HG03342 (cell line): ENCODE measurements at regions not wholly inside any gene's neighbourhood (a gene's known extent, or its start where the extent isn't known, plus 50 kb on each side); places are given as distances from the start of the nearest gene placed in this dataset.

Experiments used
- ATAC-seq: cut with Tn5 transposase; IDR thresholded peaks from one replicate; pipeline ENCODE4 v1.9.1; 2021; ENCODE audit warnings: mild to moderate bottlenecking, moderate library complexity; ENCODE audit not compliant: unreplicated experiment

DNA sequence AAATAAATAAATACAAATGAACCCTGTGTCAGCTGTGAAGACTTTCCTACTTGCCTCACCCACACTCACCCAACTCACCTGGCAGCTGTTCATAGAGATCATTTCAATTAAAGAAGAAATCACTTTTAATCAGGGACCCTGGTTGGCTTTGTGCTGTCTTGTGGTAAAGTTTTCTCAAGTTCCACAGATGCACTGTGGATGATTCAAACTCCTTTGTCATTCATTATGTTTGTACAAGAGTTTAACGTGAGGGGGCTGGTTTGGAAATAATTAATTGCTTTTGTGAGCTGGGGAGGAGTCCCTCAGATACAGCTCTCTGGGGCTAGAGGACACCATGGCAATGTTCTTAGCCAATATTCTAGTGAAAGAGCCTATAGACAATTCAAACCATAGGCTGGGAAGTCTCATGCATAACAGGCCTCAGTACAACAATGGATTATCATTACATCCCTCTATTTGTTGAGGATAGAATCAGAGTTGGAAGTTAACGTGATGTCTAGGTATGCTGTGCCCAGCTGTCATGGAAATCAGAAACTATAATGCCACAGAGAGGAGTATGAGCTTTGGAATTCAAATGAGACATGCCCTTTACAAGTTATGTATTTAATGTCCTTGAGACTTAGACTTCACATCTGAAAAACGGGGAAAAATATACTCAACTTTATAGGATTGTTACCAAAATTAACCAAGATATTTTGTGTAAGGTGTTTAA lies 698.5 kb downstream of the KCNA4 start:
- ATAC-seq = no peak

DNA sequence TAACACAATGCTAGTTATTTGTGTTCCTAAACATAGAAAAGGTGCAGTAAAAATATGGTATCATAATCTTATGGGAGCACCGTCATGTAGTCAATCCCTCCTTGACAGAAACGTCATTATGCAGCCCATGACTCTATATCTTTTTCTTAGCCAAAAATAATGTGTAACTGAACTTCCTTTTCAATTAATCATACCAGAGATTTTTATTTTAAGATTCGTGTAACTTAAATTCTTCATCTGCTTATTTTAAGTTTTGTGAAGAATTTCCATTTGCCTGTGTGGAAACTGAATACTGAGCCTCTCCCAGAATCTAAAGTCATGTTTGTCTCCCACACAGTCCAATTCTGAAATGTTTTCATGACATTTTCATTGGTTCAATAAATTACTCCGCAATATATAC lies 699.1 kb downstream of the KCNA4 start:
- no peak for ATAC-seq

DNA sequence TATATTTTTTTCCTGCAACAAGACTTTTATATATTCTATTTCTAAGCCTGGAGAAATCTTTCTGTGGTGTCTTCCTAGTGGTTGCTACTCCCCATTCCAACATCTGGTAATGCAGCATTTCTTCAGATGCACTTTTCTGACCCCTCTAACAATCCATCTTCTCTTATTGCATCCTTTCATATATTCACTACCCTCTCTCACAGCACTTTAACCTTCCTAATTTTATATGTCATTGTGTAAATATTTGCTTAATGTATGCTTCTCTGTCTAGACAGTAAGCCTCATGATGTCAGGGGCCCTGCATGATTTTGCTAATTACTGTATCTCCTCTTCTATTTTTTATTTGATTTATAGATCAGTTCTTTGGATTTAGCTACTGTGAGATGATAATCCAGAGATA lies 701.6 kb downstream of the KCNA4 start:
- ATAC-seq = no peak

DNA sequence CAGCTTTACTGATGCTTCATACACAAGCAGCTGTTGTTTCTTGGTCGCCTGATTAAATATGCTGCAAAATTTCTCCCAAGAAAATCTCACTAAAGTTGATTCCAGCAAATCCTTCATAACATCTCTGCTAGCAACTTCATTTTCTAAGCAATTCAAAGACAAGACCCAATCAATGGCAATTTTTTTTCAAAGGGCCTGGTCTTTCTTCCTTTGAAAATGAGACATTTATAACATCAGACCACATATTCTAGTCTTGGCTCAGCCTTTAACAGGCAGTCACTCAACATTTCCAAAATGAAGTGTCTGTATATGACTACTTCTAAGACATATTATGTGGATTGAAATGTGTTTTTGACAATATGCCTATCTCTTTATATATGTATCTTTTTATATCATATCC lies 702.6 kb downstream of the KCNA4 start:
- no peak for ATAC-seq

DNA sequence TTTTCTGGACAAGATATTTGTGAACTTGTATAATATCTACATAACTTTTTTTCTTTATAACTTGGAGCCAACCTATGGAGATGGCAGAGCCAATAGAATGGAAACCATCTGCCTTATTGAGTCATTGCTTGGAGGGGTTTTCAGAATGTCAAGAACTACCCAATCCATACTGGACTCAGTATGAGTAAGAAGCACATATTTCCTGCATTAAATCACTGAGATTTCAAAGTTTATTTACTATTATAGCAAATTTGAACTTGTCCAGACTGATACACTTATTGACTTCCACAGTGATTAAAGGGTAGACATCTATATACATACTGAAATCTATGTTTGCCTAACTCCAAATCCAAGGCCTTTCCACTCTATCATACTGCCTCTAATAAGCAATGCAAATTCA lies 704.0 kb downstream of the KCNA4 start:
- no peak for ATAC-seq

DNA sequence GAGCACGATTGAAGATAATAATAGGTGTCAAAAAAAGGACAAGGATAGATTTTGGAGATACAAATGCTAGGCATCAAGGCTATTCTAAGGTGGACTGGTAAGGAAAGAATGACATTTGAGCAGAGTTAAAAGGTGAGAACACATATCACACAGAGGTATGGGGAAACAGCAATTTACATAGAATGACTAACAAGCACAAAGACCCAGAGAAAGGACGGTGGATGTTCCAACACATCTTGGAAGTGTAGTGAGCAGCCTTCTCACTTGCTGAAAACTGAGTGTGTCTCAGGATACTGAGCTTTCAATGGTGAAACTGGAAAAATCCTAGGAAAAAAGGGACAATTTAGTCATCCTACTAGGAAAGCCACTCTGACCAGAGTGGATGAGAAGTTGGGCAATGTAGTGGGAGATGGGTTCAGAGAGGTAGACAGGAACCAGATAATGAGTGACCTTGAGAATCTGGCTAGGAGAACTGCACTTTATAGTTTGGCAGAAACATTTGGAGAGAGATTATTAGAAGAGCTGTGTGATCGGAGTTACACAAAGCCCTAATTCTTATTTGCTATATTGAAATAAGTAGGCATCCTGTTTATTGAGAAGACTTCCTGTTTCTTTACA lies 706.0 kb downstream of the KCNA4 start:
- no peak for ATAC-seq

DNA sequence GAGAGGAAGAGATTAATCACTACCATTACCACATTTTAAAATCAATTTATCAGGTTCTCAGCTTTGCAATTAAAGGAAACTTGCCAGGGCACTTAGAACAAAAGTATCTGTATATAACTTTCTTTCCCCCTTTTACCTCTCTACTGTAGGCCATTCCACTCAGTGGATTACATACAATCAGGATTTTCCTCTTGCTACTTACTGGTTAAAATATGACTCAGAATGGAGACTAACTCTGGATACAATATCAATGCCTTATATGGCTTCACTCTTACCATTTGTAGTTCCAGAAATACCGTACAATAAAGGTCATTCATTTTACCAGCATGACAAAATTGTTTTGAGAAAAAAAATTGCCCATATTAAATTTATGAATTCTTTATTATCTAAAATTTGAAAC lies 706.8 kb downstream of the KCNA4 start:
- ATAC-seq = no peak

DNA sequence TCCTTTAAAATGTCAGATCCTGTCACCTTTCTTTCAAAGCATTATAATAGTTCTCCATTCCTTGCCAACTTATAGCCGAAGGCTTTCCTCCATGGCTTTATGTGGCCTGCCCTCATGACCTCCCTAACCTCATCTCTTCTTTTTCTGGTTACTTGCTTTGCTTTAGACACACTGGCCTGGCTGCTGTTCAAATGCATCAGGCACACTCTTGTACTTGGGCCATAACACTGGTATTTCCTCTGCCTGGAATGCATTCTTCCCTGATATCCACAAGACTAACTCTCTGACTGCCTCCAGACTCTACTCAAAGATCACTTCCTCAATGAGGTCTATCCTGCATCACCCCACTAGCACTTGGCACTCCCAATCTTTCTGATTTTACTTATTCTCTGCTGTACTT lies 710.3 kb downstream of the KCNA4 start:
- no peak for ATAC-seq

DNA sequence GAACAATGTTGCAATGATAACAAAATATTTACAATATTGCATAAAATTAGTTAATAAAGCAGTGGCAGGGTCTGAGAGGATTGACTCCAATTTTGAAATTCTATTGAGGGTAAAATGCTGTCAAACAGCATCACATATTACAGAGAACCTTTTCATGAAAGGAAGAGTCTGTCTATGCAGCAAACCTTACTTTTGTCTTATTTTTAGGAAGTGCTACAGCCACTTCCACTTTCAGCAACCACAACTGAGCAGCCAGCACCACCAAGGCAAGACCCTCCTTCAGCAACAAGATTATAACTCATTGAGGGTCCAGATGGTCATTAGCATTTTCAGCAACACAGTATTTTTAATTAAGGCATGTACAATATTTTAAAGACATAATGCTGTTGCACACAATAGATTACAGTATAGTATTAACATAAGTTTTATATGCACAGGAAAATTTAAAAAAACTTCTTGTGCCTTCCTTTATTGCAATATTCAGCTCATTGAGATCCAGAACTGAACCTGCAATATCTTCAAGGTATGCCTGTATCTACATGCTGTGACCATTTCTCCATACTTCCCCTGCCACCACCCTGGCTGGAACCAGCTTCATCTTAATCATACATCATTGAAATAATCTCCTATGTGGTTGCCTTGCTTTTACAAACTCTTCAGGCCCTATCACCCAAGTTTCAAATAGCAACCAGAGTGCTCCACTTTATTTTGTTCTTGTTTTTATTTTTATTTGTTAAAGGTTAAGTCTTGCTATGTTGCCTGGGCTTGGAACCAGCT lies 711.2 kb downstream of the KCNA4 start:
- ATAC-seq = no peak

- ATAC-seq = no peak
These were observed 716.4 kb downstream of the KCNA4 start for GRCh38 chr11:29300420-29300819.

- no peak for ATAC-seq
These were observed 720.1 kb downstream of the KCNA4 start for GRCh38 chr11:29296680-29297079.

DNA sequence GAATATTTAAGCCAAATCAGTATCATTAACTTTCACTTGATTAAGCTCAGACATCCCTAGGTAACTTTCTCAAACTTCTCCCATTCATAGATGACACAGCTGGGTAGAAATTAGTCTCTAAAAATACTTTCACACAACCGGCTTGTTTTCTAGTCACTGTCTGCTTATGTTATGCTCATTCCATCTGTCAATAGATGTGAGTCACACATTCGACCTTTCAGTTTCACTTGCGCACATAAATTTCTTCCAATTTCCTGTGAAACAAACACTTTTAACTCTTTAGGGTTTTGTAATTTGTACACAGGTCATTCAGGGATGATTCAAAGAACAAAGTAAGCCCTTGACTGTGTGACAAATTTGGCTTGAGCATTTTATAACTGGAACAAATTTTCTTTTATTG lies 723.0 kb downstream of the KCNA4 start:
- peak; percentile 98 for ATAC-seq

- ATAC-seq = no peak
These were observed 734.7 kb downstream of the KCNA4 start for GRCh38 chr11:29282088-29282487.

DNA sequence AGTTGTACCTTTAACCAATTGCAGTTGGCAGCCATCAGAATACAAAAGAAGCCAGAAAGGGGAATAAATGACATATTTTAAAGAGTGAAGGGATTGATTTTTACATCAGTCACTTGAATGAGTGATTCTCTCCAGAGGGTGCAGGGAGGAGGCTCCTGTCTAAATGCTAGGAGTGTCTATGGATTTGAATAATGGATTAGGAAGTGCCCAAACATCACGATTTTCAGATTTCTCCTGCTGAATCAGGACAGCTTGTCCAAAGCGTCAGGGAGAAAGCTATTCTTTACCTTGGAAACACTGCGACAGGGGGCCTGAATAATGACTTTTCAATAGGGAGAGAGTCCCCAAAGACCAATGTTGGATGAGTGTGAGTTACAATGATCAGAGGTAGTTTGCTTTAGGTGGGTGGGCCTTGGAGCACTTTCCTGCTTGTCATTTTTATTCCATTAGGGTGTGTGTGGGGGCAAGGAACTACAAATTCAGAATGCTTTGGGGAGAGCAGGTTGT lies 735.5 kb downstream of the KCNA4 start:
- no peak for ATAC-seq

DNA sequence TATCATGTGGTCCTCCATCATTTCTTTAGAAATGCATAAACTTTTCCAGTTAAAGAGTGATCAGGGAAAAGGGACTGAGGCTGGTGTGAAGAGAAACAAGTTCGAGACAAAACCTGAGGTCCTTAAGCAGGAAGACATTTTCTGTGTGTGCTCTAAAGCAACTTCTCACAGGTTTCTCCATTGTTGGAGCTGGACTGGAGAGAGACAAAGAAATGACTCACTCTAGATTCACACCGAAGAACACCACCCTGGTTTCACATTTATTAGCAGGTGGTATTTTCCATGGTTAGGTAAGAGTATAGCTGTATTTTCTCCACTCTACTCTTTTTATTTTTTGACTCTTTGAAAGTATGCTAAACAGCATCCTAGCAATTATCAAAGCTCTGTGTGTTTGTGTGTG lies 736.4 kb downstream of the KCNA4 start:
- ATAC-seq = peak; percentile 61

GRCh38 chr11:29279716-29280115 lies 737.1 kb downstream of the KCNA4 start:
- ATAC-seq = no peak

GRCh38 chr11:29272019-29272654 lies 744.7 kb downstream of the KCNA4 start:
- no peak for ATAC-seq

DNA sequence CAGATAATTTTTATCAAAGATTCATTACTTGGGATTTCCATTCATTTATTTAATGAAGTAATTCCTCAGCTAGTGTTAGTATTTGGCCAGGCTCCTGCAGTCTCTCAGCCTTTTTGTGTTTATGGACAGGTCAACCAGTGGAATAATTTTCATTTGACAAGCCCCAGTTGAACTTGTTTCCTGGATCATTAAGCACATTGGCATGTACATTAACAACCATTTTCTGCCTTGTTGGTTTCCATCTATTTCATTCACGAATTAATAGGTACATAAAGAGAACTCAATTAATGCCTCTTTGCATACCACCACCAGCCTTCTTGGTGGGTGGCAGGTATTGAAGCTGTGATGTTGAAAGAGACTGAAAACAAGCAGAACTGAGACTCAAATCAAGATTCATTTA lies 745.2 kb downstream of the KCNA4 start:
- ATAC-seq = no peak

GRCh38 chr11:29268733-29269132 lies 748.1 kb downstream of the KCNA4 start:
- no peak for ATAC-seq

DNA sequence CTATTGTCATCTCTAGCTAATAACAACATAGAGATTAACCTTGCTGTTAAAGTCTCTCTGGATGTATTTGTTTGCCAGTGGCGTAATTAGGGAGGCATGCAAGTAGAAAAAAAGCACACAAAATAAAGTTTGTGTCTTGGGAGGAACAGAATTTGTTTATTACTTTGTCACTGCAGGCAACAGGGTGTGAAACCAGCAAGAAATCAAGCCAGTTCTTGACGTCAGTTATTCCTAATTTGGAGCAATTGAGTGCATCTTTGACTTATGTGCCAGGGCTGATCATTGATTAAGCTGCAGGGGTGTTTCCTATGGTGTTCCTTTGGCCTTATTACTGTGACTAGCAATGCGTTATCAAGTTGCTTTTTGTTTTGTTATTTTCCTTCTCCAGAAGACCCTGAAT lies 751.0 kb downstream of the KCNA4 start:
- no peak for ATAC-seq

GRCh38 chr11:29265381-29265780 lies 751.4 kb downstream of the KCNA4 start:
- no peak for ATAC-seq
